ENCODE measurements at regions not wholly inside any gene's neighbourhood (a gene's known extent, or its start where the extent isn't known, plus 50 kb on each side); places are given as distances from the start of the nearest gene placed in this dataset.

DNA sequence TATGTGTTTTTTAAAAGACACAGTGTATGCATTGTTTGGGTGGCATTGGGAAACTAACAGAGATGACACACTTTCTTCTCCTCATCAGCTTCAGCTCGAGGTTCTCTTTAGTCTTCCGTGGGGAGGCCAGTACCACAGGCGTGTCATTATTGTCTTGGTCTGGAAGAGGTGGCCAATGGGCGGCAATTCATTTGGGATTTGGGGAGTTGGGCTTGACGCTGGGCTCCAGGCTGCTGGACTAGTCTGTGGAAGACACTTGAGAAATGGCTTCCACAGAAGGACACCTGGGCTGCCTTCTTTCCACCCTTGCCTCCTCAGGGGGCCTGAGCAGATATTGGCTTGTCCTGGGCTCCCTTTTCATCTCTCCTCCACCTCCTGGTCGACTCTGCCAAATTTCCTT, 192.2 kb downstream of the SH2D4B start:
- intact Hi-C loops (cut with micrococcal nuclease; ENCODE audit: unreplicated experiment) = no loop called here
- no peak for DNase-seq (ENCODE audit: low spot score)
- Histone ChIP-seq H3K27me3 (replicated peaks; ENCODE audit: insufficient read depth, low read depth, low read length, poor library complexity) (no peaks in the 10 kb centered on the region), H3K4me1 (ENCODE audit: insufficient read depth, low read length, poor library complexity, severe bottlenecking) (no peaks in the 10 kb centered on the region), H3K36me3 (ENCODE audit: insufficient read depth, low read length, poor library complexity, severe bottlenecking) (no peaks in the 10 kb centered on the region), H3K9me3 (ENCODE audit: low read depth, low read length, poor library complexity, severe bottlenecking) (no peaks in the 10 kb centered on the region), H3K4me3 (ENCODE audit: low read depth, low read length, poor library complexity, severe bottlenecking) (no peak overlapping the region), H3K27ac (ENCODE audit: low read depth, low read length, poor library complexity, severe bottlenecking) (no peak overlapping the region)
- ChIA-PET POLR2A (ENCODE audit: low non-redundant PET) (no interaction called here), CTCF (no interaction called here)
- no TSS peak for BruUV-seq (replicated peaks)
- TF ChIP-seq, protein P1, sequence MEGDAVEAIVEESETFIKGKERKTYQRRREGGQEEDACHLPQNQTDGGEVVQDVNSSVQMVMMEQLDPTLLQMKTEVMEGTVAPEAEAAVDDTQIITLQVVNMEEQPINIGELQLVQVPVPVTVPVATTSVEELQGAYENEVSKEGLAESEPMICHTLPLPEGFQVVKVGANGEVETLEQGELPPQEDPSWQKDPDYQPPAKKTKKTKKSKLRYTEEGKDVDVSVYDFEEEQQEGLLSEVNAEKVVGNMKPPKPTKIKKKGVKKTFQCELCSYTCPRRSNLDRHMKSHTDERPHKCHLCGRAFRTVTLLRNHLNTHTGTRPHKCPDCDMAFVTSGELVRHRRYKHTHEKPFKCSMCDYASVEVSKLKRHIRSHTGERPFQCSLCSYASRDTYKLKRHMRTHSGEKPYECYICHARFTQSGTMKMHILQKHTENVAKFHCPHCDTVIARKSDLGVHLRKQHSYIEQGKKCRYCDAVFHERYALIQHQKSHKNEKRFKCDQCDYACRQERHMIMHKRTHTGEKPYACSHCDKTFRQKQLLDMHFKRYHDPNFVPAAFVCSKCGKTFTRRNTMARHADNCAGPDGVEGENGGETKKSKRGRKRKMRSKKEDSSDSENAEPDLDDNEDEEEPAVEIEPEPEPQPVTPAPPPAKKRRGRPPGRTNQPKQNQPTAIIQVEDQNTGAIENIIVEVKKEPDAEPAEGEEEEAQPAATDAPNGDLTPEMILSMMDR (conservative IDR thresholded peaks at IDR 0.05; ENCODE audit: low read depth, low read length) = no peak
- TF ChIP-seq EZH2 (IDR thresholded peaks at IDR 0.05; ENCODE audit: borderline replicate concordance, low read depth, low read length, poor library complexity, severe bottlenecking) = no peak

- H3K4me1 ChIP-seq (ENCODE audit: insufficient read depth, low read length, poor library complexity, severe bottlenecking) = no peaks in the 10 kb centered on the region
- no peaks in the 10 kb centered on the region for H3K36me3 ChIP-seq (ENCODE audit: insufficient read depth, low read length, poor library complexity, severe bottlenecking)
- intact Hi-C loops (cut with micrococcal nuclease; ENCODE audit: unreplicated experiment) = no loop called here
- ChIA-PET POLR2A (ENCODE audit: low non-redundant PET) (no interaction called here), CTCF (no interaction called here)
- no peak overlapping the region for H3K27ac ChIP-seq (ENCODE audit: low read depth, low read length, poor library complexity, severe bottlenecking)
- BruUV-seq (replicated peaks) = no TSS peak
- H3K4me3 ChIP-seq (ENCODE audit: low read depth, low read length, poor library complexity, severe bottlenecking) = no peak overlapping the region
- DNase-seq (ENCODE audit: low spot score) = no peak
- H3K27me3 ChIP-seq (replicated peaks; ENCODE audit: insufficient read depth, low read depth, low read length, poor library complexity) = no peaks in the 10 kb centered on the region
- H3K9me3 ChIP-seq (ENCODE audit: low read depth, low read length, poor library complexity, severe bottlenecking) = no peaks in the 10 kb centered on the region
- no peak for TF ChIP-seq EZH2 (IDR thresholded peaks at IDR 0.05; ENCODE audit: borderline replicate concordance, low read depth, low read length, poor library complexity, severe bottlenecking)
- TF ChIP-seq, protein P1 (conservative IDR thresholded peaks at IDR 0.05; ENCODE audit: low read depth, low read length) = no peak
Measured at GRCh38 chr10:80730522-80730921, 192.8 kb downstream of the SH2D4B start.

DNA sequence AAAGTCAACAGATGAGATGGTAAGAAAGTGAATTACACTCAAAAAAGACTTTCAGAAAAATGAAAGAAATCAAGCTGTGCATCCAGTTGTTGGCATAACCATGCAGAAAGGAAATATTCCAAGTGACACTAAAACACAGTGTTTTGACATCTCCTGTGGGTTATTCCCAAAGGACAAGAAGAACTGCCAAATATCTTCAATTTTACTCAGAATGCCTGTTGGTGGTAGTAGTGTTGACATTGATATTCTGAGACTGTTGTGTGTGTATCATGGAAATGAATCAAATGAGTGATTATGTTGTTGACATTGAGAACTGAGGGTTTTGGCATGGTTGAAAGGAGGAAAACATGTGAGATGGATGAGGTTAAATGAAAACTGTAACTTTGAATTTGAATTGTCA, 196.9 kb downstream of the SH2D4B start:
- no TSS peak for BruUV-seq (replicated peaks)
- intact Hi-C loops (cut with micrococcal nuclease; ENCODE audit: unreplicated experiment) = no loop called here
- Histone ChIP-seq H3K27me3 (replicated peaks; ENCODE audit: insufficient read depth, low read depth, low read length, poor library complexity) (no peaks in the 10 kb centered on the region), H3K9me3 (ENCODE audit: low read depth, low read length, poor library complexity, severe bottlenecking) (no peaks in the 10 kb centered on the region), H3K4me1 (ENCODE audit: insufficient read depth, low read length, poor library complexity, severe bottlenecking) (no peaks in the 10 kb centered on the region), H3K27ac (ENCODE audit: low read depth, low read length, poor library complexity, severe bottlenecking) (no peak overlapping the region), H3K36me3 (ENCODE audit: insufficient read depth, low read length, poor library complexity, severe bottlenecking) (no peaks in the 10 kb centered on the region), H3K4me3 (ENCODE audit: low read depth, low read length, poor library complexity, severe bottlenecking) (no peak overlapping the region)
- CTCF ChIA-PET = no interaction called here
- POLR2A ChIA-PET (ENCODE audit: low non-redundant PET) = no interaction called here
- TF ChIP-seq, protein P1 (conservative IDR thresholded peaks at IDR 0.05; ENCODE audit: low read depth, low read length) = no peak
- TF ChIP-seq EZH2 (IDR thresholded peaks at IDR 0.05; ENCODE audit: borderline replicate concordance, low read depth, low read length, poor library complexity, severe bottlenecking) = no peak
- DNase-seq (ENCODE audit: low spot score) = no peak

Measured in A673 (cell line).